Body of pancreas (tissue), 4 donors: ENCODE measurements at regions not wholly inside any gene's neighbourhood (a gene's known extent, or its start where the extent isn't known, plus 50 kb on each side); places are given as distances from the start of the nearest gene placed in this dataset.

Source experiments
- POLR2A ChIP-seq, 3 donors: fragments of 450-650 bp; IDR thresholded peaks; one replicate each; pipeline ENCODE4 v1.6.1; 2016; ENCODE audit warnings: antibody characterized with exemption in 3 of 3, mild to moderate bottlenecking in 2 of 3
- TF ChIP-seq, protein P1 (sequence below), 7 experiments: fragments of 450-650 bp in 4 of 7; fragments of 200-600 bp in 3 of 7; sonication (generic) in 3 of 7; IDR thresholded peaks; one replicate each; pipeline ENCODE4 v1.5.1; 2016 to 2019; ENCODE audit warnings: antibody characterized with exemption in 7 of 7

DNA sequence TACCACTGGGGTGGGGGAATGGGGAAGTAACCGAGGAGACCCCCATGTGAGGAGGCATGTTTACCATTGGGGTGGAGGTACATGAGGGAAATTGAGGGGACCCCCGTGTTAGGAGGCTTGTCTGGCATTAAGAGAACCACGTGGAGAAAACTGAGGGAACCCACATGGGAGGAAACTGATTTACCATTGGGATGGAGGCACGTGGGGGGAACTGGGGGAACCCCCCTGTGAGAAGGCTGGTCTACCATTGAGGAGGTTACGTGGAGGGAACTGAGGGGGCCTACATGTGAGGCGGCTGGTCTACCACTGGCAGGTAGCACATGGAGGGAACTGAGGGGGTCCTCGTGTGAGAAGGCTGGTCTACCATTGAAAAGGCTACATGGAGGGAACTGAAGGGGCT lies 159.4 kb downstream of the FBLN2 start:
- TF ChIP-seq, protein P1, sequence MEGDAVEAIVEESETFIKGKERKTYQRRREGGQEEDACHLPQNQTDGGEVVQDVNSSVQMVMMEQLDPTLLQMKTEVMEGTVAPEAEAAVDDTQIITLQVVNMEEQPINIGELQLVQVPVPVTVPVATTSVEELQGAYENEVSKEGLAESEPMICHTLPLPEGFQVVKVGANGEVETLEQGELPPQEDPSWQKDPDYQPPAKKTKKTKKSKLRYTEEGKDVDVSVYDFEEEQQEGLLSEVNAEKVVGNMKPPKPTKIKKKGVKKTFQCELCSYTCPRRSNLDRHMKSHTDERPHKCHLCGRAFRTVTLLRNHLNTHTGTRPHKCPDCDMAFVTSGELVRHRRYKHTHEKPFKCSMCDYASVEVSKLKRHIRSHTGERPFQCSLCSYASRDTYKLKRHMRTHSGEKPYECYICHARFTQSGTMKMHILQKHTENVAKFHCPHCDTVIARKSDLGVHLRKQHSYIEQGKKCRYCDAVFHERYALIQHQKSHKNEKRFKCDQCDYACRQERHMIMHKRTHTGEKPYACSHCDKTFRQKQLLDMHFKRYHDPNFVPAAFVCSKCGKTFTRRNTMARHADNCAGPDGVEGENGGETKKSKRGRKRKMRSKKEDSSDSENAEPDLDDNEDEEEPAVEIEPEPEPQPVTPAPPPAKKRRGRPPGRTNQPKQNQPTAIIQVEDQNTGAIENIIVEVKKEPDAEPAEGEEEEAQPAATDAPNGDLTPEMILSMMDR (IDR thresholded peaks at IDR 0.05): no peak
- TF ChIP-seq POLR2A (IDR thresholded peaks at IDR 0.05): no peak
